ENCODE measurements at regions not wholly inside any gene's neighbourhood (a gene's known extent, or its start where the extent isn't known, plus 50 kb on each side); places are given as distances from the start of the nearest gene placed in this dataset.
"Not testable (repeated sequence)": the region's sequence is repeated elsewhere in the genome, so short reads cannot be mapped to it uniquely, and the experiment has no call there.

DNA sequence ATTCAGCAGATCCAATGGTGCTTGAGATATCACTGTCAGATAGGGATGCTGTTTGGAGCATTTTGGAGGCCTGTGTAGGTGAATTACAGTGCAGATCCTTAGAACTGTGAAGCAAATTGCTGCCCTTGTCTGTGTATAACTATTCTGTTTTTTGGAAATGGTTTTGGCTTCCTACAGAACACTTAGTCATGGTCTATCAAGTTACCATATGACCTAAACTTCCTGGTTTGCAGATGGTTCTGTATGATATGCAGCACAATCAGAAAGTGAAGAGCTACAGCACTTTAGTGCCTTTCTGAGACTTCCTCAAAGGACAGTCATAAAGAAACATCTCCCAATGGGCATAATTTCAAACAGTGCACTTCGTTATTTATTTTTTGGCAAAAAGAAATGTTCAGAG is 688.6 kb downstream of the SH3BGRL start:
- DNase-seq (ENCODE audit: low read depth, low spot score) = no peak
- TF ChIP-seq, protein P1, sequence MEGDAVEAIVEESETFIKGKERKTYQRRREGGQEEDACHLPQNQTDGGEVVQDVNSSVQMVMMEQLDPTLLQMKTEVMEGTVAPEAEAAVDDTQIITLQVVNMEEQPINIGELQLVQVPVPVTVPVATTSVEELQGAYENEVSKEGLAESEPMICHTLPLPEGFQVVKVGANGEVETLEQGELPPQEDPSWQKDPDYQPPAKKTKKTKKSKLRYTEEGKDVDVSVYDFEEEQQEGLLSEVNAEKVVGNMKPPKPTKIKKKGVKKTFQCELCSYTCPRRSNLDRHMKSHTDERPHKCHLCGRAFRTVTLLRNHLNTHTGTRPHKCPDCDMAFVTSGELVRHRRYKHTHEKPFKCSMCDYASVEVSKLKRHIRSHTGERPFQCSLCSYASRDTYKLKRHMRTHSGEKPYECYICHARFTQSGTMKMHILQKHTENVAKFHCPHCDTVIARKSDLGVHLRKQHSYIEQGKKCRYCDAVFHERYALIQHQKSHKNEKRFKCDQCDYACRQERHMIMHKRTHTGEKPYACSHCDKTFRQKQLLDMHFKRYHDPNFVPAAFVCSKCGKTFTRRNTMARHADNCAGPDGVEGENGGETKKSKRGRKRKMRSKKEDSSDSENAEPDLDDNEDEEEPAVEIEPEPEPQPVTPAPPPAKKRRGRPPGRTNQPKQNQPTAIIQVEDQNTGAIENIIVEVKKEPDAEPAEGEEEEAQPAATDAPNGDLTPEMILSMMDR (conservative IDR thresholded peaks at IDR 0.05) = no peak
- no peaks in the 10 kb centered on the region for H3K27me3 Mint-ChIP-seq (ENCODE audit: low read depth)
- peaks cover 13% of the 10 kb centered on the region for H3K9me3 Mint-ChIP-seq
- no peaks in the 10 kb centered on the region for H3K4me1 Mint-ChIP-seq
- no peak overlapping the region for H3K27ac Mint-ChIP-seq (ENCODE audit: unreplicated experiment)
- H3K36me3 Mint-ChIP-seq (ENCODE audit: low read depth) = peaks cover 2% of the 10 kb centered on the region
- H3K4me3 Mint-ChIP-seq = no peak overlapping the region

DNA sequence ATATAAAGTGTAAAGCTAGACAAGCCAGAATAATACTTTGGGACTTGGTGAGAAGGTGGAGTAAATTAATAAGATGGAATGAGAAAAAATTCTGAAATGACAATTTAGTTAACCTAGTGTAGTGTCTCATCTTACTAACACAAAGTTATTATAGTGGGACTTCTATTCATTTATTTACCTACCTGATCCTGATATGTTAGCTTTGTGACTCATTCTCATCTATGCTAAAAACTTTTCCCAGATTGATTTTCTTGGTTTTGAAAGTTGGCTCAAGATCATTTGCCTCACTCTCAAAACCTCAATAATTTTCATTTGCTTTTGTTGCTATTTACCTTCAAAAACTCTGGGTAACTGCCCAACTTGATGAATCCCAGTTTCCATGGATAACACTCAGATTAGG is 698.6 kb downstream of the SH3BGRL start:
- Mint-ChIP-seq H3K27me3 (ENCODE audit: low read depth) (no peaks in the 10 kb centered on the region), H3K4me1 (no peaks in the 10 kb centered on the region), H3K4me3 (no peak overlapping the region), H3K9me3 (peaks cover 11% of the 10 kb centered on the region), H3K27ac (ENCODE audit: unreplicated experiment) (no peak overlapping the region), H3K36me3 (ENCODE audit: low read depth) (no peaks in the 10 kb centered on the region)
- no peak for DNase-seq (ENCODE audit: low read depth, low spot score)
- TF ChIP-seq, protein P1 (conservative IDR thresholded peaks at IDR 0.05) = no peak

DNA sequence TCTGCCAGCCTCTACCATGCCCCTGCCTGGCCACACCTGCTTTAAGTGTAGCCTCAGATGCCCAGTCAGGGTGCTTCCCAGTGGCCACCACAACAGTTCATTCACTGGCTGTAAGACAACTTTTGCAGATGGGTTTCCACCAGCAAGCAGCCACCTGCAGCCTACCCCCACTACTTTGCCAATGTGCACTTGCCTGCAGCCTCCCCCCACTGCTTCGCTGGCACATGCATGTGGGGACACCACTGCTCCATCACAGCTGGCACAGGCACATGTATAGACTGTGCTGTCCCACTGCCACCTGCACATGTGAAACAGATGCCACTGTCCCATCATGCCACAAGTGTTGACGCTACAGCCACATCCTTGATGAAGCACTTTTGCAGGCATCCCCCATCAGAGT is 723.9 kb downstream of the SH3BGRL start:
- DNase-seq (ENCODE audit: low read depth, low spot score) = no peak
- Mint-ChIP-seq H3K27ac (ENCODE audit: unreplicated experiment) (no peak overlapping the region), H3K27me3 (ENCODE audit: low read depth) (no peaks in the 10 kb centered on the region), H3K4me3 (no peak overlapping the region), H3K4me1 (no peaks in the 10 kb centered on the region), H3K9me3 (peaks cover 11% of the 10 kb centered on the region), H3K36me3 (ENCODE audit: low read depth) (no peaks in the 10 kb centered on the region)
- TF ChIP-seq, protein P1 (conservative IDR thresholded peaks at IDR 0.05) = no peak

DNA sequence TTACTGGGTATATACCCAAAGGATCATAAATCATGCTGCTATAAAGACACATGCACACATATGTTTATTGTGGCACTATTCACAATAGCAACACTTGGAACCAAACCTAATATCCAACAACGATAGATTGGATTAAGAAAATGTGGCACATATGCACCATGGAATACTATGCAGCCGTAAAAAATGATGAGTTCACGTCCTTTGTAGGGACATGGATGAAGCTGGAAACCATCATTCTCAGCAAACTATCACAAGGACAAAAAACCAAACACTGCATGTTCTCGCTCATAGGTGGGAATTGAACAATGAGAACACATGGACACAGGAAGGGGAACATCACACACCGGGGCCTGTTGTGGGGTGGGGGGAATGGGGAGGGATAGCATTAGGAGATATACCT is 744.0 kb downstream of the SH3BGRL start:
- not testable (repeated sequence) for H3K27ac Mint-ChIP-seq (ENCODE audit: unreplicated experiment); H3K27me3 Mint-ChIP-seq (ENCODE audit: low read depth); H3K9me3 Mint-ChIP-seq; H3K4me3 Mint-ChIP-seq; H3K36me3 Mint-ChIP-seq (ENCODE audit: low read depth); DNase-seq (ENCODE audit: low read depth, low spot score); H3K4me1 Mint-ChIP-seq

DNA sequence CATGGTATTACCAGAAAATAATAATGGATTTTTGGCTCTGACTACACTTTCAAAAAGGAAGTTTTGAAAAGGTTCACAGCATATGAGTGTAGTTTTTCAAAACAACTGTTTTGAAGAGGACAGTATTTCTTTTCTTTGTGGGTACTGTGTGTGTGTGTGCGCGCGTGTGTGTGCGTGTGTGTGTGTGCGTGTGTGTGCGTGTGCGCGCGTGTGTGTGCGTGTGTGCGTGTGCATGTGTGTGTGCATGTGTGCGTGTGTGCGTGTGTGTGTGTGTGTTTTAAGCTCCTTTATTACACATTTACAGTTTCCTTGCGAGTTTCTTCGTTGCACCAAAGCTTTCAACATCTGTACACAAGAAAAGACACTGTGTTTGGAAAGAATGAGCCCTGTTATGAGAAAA is 755.4 kb downstream of the SH3BGRL start:
- no peaks in the 10 kb centered on the region for H3K36me3 Mint-ChIP-seq (ENCODE audit: low read depth)
- H3K4me3 Mint-ChIP-seq = no peak overlapping the region
- H3K9me3 Mint-ChIP-seq = peaks cover 8% of the 10 kb centered on the region
- TF ChIP-seq, protein P1 (conservative IDR thresholded peaks at IDR 0.05) = no peak
- no peak for DNase-seq (ENCODE audit: low read depth, low spot score)
- H3K27ac Mint-ChIP-seq (ENCODE audit: unreplicated experiment) = no peak overlapping the region
- H3K4me1 Mint-ChIP-seq = no peaks in the 10 kb centered on the region
- H3K27me3 Mint-ChIP-seq (ENCODE audit: low read depth) = no peaks in the 10 kb centered on the region

DNA sequence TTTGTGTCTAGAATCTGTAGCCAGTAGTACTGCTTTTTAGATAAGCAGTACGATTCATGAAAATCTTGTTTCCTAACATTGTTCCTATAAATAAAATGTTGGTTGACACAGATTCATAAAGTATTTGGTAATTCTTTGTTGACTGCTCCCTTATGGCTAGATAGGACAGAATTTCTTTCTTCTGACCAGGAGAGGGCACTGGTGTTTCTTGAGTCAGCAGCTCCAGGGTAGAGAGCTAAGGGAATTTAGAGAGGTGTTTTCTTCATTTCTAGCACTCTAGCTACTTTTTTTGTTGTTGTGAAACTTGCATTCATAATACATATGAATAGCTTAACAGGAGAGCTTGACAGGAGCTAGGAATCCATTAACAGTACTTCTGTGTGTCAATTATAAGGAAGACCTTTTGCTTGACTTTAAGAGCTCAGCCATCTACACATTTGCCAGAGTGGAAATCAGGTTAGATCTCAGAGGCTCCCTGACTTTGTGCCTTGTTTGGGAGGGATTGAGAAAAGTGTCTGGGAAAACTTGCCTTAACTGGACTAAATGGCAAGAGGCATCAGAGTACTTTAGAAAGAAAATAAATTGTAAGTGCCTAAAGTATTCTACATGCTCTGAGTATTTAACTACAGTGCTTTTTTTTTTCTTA is 756.1 kb downstream of the SH3BGRL start:
- TF ChIP-seq, protein P1 (conservative IDR thresholded peaks at IDR 0.05) = peak; percentile 50
- H3K4me3 Mint-ChIP-seq = no peak overlapping the region
- no peaks in the 10 kb centered on the region for H3K27me3 Mint-ChIP-seq (ENCODE audit: low read depth)
- no peaks in the 10 kb centered on the region for H3K36me3 Mint-ChIP-seq (ENCODE audit: low read depth)
- H3K27ac Mint-ChIP-seq (ENCODE audit: unreplicated experiment) = no peak overlapping the region
- no peak for DNase-seq (ENCODE audit: low read depth, low spot score)
- peaks cover 8% of the 10 kb centered on the region for H3K9me3 Mint-ChIP-seq
- H3K4me1 Mint-ChIP-seq = no peaks in the 10 kb centered on the region

Data from neural crest cell (in vitro differentiated cells).